Inferior parietal cortex (tissue), 1 donor: ENCODE measurements at regions not wholly inside any gene's neighbourhood (a gene's known extent, or its start where the extent isn't known, plus 50 kb on each side); places are given as distances from the start of the nearest gene placed in this dataset.

Source experiments
- DNase-seq: peaks from one replicate; pipeline ENCODE4 v3.0.0-alpha.2; 2016; ENCODE audit errors: extremely low spot score

- DNase-seq, result no peak
Observed at GRCh38 chr2:128368437-128369107, 49.9 kb upstream of the HS6ST1 start.

DNA sequence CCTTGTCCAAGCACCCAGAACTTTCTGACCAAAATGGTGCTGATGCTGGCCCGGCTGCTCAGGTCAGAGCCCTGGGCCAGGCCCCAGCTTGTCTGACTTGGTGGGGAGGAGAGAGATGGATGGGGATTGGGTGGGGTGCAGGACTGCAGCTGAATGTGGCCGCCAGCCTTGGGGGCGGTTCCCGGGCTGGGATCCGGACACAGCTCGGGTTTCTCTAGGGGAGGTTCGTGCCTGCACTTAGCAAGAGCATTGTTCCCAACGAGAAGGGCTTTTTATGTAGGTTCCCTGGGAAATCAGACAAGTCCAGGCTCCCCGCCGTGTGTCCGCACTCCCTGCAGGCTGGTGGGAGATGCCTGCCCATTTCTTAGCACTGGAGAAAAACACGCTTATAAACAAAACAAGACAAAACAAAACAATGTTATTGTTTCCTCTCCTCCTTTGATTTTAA is 50.5 kb upstream of the HS6ST1 start:
- DNase-seq, result no peak

DNA sequence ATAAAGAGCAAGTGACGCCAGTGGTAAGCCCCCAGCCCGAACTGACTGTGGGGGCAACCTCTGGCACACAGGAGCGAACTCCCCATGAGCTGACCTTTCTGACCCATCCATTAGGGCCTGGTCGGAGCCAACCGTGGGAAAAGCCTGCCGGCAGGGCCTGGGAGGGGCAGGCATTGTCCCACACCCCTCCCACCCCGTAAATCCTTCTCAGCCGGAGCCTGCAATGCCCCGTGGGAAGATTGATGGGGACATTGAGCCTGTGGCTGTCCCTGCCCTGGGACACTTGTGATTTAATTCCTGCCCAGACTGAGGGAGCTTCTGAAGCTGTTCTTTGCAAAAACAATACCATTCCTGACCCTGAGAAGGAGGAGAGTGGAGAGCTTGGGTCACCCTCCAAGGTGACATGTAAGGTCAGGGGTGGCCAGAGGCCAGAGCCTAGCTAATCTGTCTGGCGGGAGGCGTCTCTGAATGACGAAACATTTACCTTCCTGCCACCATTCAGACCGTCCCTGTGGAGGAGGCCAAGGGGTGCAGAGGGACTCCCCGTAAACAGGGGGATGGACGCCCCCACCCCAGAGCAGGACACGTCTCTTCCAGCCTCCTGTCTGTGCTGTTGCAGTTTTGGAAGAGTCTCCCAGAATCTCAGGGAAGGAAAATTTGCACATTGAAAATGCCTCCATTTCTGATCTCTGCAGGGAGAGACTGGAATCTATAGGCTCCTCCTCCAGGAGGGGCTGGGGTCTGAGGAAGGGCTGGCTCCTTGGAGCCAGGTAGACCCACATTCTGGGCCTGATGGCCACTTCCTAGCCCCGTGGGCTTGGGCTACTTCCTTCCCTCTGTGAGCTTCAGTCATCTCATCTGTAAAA is 51.2 kb upstream of the HS6ST1 start:
- no peak for DNase-seq

DNA sequence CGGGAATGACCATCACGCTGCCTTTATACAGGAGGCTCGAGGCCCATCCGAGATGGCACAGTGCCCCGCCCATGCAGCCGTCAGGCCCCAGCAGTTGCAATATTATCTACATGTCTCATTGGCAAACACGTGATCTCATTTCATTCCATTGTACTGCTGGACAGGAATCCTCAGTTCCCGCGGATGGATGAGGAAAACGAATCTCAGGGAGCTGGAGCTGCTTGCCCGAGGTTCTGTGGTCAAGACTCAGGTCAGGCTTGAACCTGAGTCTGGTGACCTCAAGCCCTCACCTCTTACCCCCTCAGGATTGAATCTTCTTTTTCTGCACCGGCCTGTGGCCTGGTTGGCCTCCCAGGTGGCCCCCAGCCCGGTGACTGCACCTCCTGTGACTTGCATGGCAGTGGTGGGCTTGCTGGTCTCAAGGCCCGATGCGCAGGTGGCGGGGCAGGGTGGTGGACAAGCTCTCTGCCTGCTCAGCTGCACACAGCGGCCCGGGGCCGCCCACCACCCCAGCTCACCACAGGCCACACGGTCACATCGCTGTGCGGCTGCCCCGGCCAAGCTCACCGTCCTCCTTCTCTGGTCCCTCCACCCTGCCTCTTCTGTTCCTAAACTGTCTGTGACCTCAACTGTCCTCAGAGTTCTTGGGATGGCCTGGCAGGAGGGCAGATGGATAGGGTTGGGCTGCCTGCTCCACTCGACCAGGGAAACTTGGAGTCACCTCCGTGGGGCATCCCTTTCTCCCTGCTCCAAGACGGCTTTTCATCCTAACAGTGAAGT is 52.0 kb upstream of the HS6ST1 start:
- DNase-seq, result no peak

- DNase-seq, result no peak
Observed at GRCh38 chr2:128371248-128371630, 52.6 kb upstream of the HS6ST1 start.

- DNase-seq, result no peak
Observed at GRCh38 chr2:128371648-128372345, 53.1 kb upstream of the HS6ST1 start.

GRCh38 chr2:128372621-128373341 is 54.1 kb upstream of the HS6ST1 start:
- DNase-seq, result no peak

- no peak for DNase-seq
Observed at GRCh38 chr2:128373451-128374000, 54.9 kb upstream of the HS6ST1 start.

DNA sequence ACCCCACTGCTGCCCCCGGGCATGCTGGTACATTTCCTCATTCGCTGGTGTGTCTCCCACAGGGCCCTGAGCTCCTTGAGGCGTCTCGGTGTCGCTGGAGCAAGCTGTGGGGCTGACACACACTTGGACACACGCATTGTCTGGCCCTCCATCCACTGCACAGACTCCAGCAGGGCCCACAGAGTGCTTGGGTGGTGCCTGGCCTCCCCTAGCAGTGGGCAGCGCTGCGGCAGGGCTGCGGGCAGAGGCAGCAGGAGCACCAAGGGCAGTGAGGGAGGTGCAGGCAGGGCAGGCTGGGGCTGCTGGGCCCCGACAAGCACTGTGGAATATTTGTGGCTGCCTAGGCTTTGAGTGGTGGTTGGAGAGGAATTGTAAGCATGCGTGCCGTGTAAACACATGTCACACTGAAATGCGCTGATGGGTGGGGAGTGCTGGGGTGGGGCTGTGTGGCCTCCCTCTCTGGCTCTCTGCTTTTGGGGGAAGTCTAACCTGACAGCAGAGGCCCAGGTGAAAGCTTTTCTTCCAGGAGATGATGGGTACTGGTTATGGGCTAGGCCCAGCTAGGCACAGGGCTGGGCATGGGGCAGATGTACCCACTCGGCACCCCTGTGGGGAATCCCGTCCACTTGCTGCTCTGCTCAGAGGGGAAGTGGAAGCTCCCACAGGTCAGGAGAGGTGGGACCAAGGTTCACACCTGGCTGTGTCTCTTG is 55.5 kb upstream of the HS6ST1 start:
- no peak for DNase-seq

- DNase-seq, result no peak
Observed at GRCh38 chr2:128374711-128375413, 56.2 kb upstream of the HS6ST1 start.

GRCh38 chr2:128375454-128375853 is 56.8 kb upstream of the HS6ST1 start:
- DNase-seq, result no peak

DNA sequence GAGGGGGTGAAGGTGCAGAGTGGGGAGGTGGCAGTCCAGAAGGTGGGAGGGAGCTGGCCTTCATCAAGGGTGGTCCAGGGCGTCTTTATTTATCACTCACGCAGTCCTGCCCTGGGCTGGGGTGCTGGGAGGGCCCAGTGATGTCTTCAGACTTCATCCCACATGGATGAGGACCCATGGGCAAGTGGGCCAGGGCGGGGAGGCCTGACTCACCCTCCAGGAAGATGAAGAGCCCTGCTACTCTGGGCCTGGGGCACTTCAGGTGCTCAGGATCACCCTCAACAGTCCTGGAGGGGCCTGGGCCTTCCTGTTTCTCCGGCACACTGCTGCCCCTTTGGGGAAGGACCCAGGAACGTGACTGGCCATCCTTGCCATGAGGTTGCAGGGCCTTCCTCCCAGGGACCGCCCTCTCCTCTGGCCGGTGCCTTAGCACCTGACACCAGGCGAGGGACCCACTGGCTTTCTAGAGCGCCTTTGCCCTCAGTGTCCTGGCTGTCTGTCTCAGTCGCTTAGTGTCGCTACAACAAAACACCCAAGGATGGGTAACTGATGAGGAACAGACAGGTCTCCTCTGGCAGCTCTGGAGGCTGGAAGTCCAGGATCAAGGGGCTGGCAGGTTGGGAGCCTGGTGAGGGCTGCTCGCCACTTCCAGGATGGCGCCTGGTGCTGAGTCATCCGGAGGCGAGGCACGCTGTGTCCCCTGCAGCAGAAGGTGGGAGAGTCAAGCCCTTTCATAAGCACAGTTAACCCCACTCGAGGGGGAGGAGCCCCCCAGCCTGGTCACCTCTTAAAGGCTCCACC is 57.8 kb upstream of the HS6ST1 start:
- DNase-seq, result no peak

- DNase-seq, result no peak
Observed at GRCh38 chr2:128377071-128377910, 58.6 kb upstream of the HS6ST1 start.

- no peak for DNase-seq
Observed at GRCh38 chr2:128378231-128379020, 59.8 kb upstream of the HS6ST1 start.

DNA sequence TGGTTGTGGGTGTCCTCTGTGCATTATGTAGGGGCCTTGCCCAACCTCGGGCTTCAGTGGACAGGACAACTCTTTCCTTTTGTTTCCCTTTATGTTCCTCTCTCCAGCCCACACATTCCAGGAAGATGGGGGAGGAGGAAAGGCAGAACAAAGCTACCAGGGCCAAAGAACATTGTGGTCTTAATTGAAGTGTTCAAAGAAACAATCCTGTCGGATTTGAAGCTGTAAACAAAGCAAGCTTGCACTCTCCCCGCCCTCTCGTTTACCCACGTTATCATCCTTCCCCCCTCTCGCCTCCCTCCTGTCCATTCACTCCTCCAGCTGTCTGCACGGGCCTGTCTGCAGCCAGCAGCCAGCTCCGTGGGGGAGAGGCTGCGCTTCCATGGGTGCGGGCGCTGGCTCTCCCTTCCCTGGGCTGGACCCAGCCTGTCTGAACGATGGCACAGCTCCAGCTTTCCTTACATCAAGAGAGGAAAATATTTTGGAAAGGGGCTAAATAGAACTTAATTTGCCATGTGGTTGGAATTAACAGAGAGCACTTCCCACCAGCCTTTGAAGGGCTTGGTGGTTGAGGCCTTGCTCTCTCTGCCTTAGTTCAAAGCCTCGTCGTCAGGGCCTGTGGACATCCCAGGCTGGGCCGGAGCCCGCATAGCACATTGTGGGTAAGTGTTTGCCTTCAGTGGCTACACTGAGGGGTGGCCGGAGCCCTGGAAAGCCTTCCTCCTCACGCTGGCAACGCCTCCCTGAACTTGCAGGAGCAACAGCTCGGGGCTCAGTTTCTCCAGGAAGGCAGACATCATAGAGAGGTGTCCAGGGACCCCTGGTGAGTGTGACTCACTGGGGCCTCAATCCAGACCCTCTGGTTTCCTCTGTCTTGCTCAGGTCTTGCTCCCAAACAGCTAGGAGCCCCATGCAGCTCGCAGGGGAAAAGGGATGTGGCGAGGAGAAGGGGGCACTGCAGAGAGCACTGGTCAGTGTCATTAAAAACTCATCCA is 60.6 kb upstream of the HS6ST1 start:
- peak; percentile 33 for DNase-seq
